Nephron progenitor cell (in vitro differentiated cells): ENCODE measurements at regions not wholly inside any gene's neighbourhood (a gene's known extent, or its start where the extent isn't known, plus 50 kb on each side); places are given as distances from the start of the nearest gene placed in this dataset.

Experiments used
- DNase-seq: peaks from one replicate; pipeline ENCODE4 v3.0.0; 2021
- H3K27ac Mint-ChIP-seq: 2 replicates; pipeline ENCODE4 v1.8.0; 2021; ENCODE audit warnings: mild to moderate bottlenecking, moderate library complexity, mixed read lengths
- H3K27me3 Mint-ChIP-seq: 2 replicates; pipeline ENCODE4 v1.8.0; 2021; ENCODE audit warnings: mild to moderate bottlenecking, low read depth, mixed read lengths; ENCODE audit not compliant: poor library complexity
- H3K36me3 Mint-ChIP-seq: 2 replicates; pipeline ENCODE4 v1.8.0; 2021; ENCODE audit warnings: low read depth, mixed read lengths
- H3K4me1 Mint-ChIP-seq: 2 replicates; pipeline ENCODE4 v1.8.0; 2021; ENCODE audit warnings: mixed read lengths
- H3K4me3 Mint-ChIP-seq: 2 replicates; pipeline ENCODE4 v1.8.0; 2021; ENCODE audit warnings: mild to moderate bottlenecking, moderate library complexity, mixed read lengths
- H3K9me3 Mint-ChIP-seq: 2 replicates; pipeline ENCODE4 v1.8.0; 2021; ENCODE audit warnings: mild to moderate bottlenecking, moderate library complexity, mixed read lengths
- CTCF ChIP-seq: fragments of 200-600 bp; sonication (generic); IDR thresholded peaks from 2 replicates; pipeline ENCODE4 v1.5.0; 2021; ENCODE audit warnings: antibody characterized with exemption

- Mint-ChIP-seq H3K9me3 (no peaks in the 10 kb centered on the region), H3K27ac (no peak overlapping the region), H3K4me3 (no peak overlapping the region), H3K36me3 (no peaks in the 10 kb centered on the region), H3K4me1 (no peaks in the 10 kb centered on the region), H3K27me3 (peaks cover 4% of the 10 kb centered on the region)
- no peak for TF ChIP-seq CTCF
- DNase-seq: no peak
These were observed 173.5 kb upstream of the EPB41L3 start for GRCh38 chr18:5717256-5717655.

GRCh38 chr18:5710676-5711075 is 166.9 kb upstream of the EPB41L3 start:
- Mint-ChIP-seq H3K4me3 (no peak overlapping the region), H3K4me1 (peaks cover 8% of the 10 kb centered on the region), H3K27me3 (no peaks in the 10 kb centered on the region), H3K9me3 (no peaks in the 10 kb centered on the region), H3K27ac (no peak overlapping the region), H3K36me3 (no peaks in the 10 kb centered on the region)
- no peak for TF ChIP-seq CTCF
- DNase-seq: no peak

GRCh38 chr18:5710235-5710634 is 166.4 kb upstream of the EPB41L3 start:
- no peak overlapping the region for H3K27ac Mint-ChIP-seq
- TF ChIP-seq CTCF: no peak
- DNase-seq: peak; percentile 6
- no peaks in the 10 kb centered on the region for H3K9me3 Mint-ChIP-seq
- H3K4me3 Mint-ChIP-seq: no peak overlapping the region
- no peaks in the 10 kb centered on the region for H3K36me3 Mint-ChIP-seq
- peaks cover 3% of the 10 kb centered on the region for H3K27me3 Mint-ChIP-seq
- H3K4me1 Mint-ChIP-seq: peaks cover 8% of the 10 kb centered on the region

- H3K4me1 Mint-ChIP-seq: peaks cover 8% of the 10 kb centered on the region
- peaks cover 3% of the 10 kb centered on the region for H3K27me3 Mint-ChIP-seq
- DNase-seq: no peak
- no peaks in the 10 kb centered on the region for H3K36me3 Mint-ChIP-seq
- H3K4me3 Mint-ChIP-seq: no peak overlapping the region
- no peaks in the 10 kb centered on the region for H3K9me3 Mint-ChIP-seq
- TF ChIP-seq CTCF: no peak
- H3K27ac Mint-ChIP-seq: no peak overlapping the region
These were observed 165.8 kb upstream of the EPB41L3 start for GRCh38 chr18:5709476-5710095.

- DNase-seq: no peak
- H3K9me3 Mint-ChIP-seq: no peaks in the 10 kb centered on the region
- H3K4me3 Mint-ChIP-seq: no peak overlapping the region
- TF ChIP-seq CTCF: no peak
- H3K27me3 Mint-ChIP-seq: peaks cover 3% of the 10 kb centered on the region
- H3K27ac Mint-ChIP-seq: no peak overlapping the region
- H3K4me1 Mint-ChIP-seq: peaks cover 13% of the 10 kb centered on the region
- no peaks in the 10 kb centered on the region for H3K36me3 Mint-ChIP-seq
These were observed 163.8 kb upstream of the EPB41L3 start for GRCh38 chr18:5707586-5707985.

GRCh38 chr18:5705393-5705792 is 161.6 kb upstream of the EPB41L3 start:
- no peak for DNase-seq
- no peak overlapping the region for H3K4me3 Mint-ChIP-seq
- peaks cover 3% of the 10 kb centered on the region for H3K27me3 Mint-ChIP-seq
- TF ChIP-seq CTCF: no peak
- H3K9me3 Mint-ChIP-seq: no peaks in the 10 kb centered on the region
- no peaks in the 10 kb centered on the region for H3K36me3 Mint-ChIP-seq
- no peak overlapping the region for H3K27ac Mint-ChIP-seq
- peaks cover 16% of the 10 kb centered on the region for H3K4me1 Mint-ChIP-seq
